DOHH2 (cell line): ENCODE measurements at regions not wholly inside any gene's neighbourhood (a gene's known extent, or its start where the extent isn't known, plus 50 kb on each side); places are given as distances from the start of the nearest gene placed in this dataset.

Experiments
- H3F3A ChIP-seq: fragments of 200-600 bp; sonication (generic), shearing (Covaris generic); 2 replicates; pipeline ENCODE4 v1.6.0; 2016; ENCODE audit warnings: antibody characterized with exemption, mild to moderate bottlenecking; ENCODE audit not compliant: control insufficient read depth, insufficient read depth
- H3K27ac ChIP-seq: fragments of 200-600 bp; sonication (generic); 2 replicates; pipeline ENCODE4 v1.5.1; 2014; ENCODE audit warnings: low read depth, mild to moderate bottlenecking, low read length, moderate library complexity
- H3K27me3 ChIP-seq: fragments of 200-600 bp; sonication (generic); 2 replicates; pipeline ENCODE4 v1.6.1; 2014; ENCODE audit warnings: mild to moderate bottlenecking, low read length, mixed read lengths; ENCODE audit not compliant: control insufficient read depth
- H3K36me3 ChIP-seq: fragments of 200-600 bp; sonication (generic); 2 replicates; pipeline ENCODE4 v1.6.1; 2014; ENCODE audit warnings: mild to moderate bottlenecking, low read length, moderate library complexity, mixed read lengths; ENCODE audit not compliant: control insufficient read depth
- H3K4me1 ChIP-seq: fragments of 200-600 bp; sonication (generic); 2 replicates; pipeline ENCODE4 v1.6.1; 2014; ENCODE audit warnings: mild to moderate bottlenecking, low read length, mixed read lengths; ENCODE audit not compliant: control insufficient read depth
- H3K4me2 ChIP-seq: fragments of 200-600 bp; sonication (generic); 2 replicates; pipeline ENCODE4 v1.6.0; 2014; ENCODE audit warnings: mild to moderate bottlenecking, low read length, moderate library complexity
- H3K4me3 ChIP-seq: fragments of 200-600 bp; sonication (generic); 2 replicates; pipeline ENCODE4 v1.5.1; 2014; ENCODE audit warnings: mild to moderate bottlenecking, low read length, mixed read lengths
- H3K79me2 ChIP-seq: fragments of 200-600 bp; sonication (generic); 2 replicates; pipeline ENCODE4 v1.6.1; 2014; ENCODE audit warnings: mild to moderate bottlenecking, low read length, mixed read lengths; ENCODE audit not compliant: control insufficient read depth
- H3K9me2 ChIP-seq: fragments of 200-600 bp; sonication (generic); replicated peaks from 2 replicates; pipeline ENCODE4 v1.6.1; 2014; ENCODE audit warnings: mild to moderate bottlenecking, low read length, mixed read lengths; ENCODE audit not compliant: control insufficient read depth
- H3K9me3 ChIP-seq: fragments of 200-600 bp; sonication (generic); 2 replicates; pipeline ENCODE4 v1.6.1; 2014; ENCODE audit warnings: antibody characterized with exemption, low read length, mixed read lengths; ENCODE audit not compliant: control insufficient read depth, insufficient read depth
- H4K20me1 ChIP-seq: fragments of 200-600 bp; sonication (generic); 2 replicates; pipeline ENCODE4 v1.6.0; 2014; ENCODE audit warnings: low read depth, mild to moderate bottlenecking, antibody characterized with exemption, low read length, moderate library complexity; ENCODE audit not compliant: control insufficient read depth, insufficient read depth
- CTCF ChIP-seq: fragments of 200-600 bp; sonication (generic); IDR thresholded peaks from one replicate; pipeline ENCODE4 v1.5.1; 2014; ENCODE audit warnings: antibody characterized with exemption, mild to moderate bottlenecking, low read depth, low read length; ENCODE audit not compliant: poor library complexity, severe bottlenecking
- EZH2phosphoT487 ChIP-seq: fragments of 200-600 bp; sonication (generic); IDR thresholded peaks from 2 replicates; pipeline ENCODE4 v1.6.1; 2017; ENCODE audit warnings: borderline replicate concordance, mild to moderate bottlenecking, antibody characterized with exemption, low read length, moderate library complexity, mixed read lengths

GRCh38 chr6:104579310-104579863, 280.3 kb downstream of the HACE1 start:
- H3K4me2 ChIP-seq: no peak overlapping the region
- H3K4me1 ChIP-seq: no peaks in the 10 kb centered on the region
- no peak overlapping the region for H3K27ac ChIP-seq
- no peaks in the 10 kb centered on the region for H4K20me1 ChIP-seq
- no peaks in the 10 kb centered on the region for H3K79me2 ChIP-seq
- H3K9me2 ChIP-seq: no peaks in the 10 kb centered on the region
- no peaks in the 10 kb centered on the region for H3K9me3 ChIP-seq
- TF ChIP-seq EZH2phosphoT487: no peak
- TF ChIP-seq CTCF: no peak
- no peaks in the 10 kb centered on the region for H3K27me3 ChIP-seq
- no peaks in the 10 kb centered on the region for H3F3A ChIP-seq
- no peaks in the 10 kb centered on the region for H3K36me3 ChIP-seq
- no peak overlapping the region for H3K4me3 ChIP-seq

- no peaks in the 10 kb centered on the region for H3K79me2 ChIP-seq
- H3K4me1 ChIP-seq: no peaks in the 10 kb centered on the region
- H3K9me3 ChIP-seq: no peaks in the 10 kb centered on the region
- TF ChIP-seq CTCF (no peak), EZH2phosphoT487 (no peak)
- H3K4me2 ChIP-seq: no peak overlapping the region
- H3K9me2 ChIP-seq: no peaks in the 10 kb centered on the region
- H3F3A ChIP-seq: no peaks in the 10 kb centered on the region
- H4K20me1 ChIP-seq: no peaks in the 10 kb centered on the region
- no peak overlapping the region for H3K4me3 ChIP-seq
- H3K36me3 ChIP-seq: no peaks in the 10 kb centered on the region
- no peak overlapping the region for H3K27ac ChIP-seq
- H3K27me3 ChIP-seq: no peaks in the 10 kb centered on the region
These were observed 284.2 kb downstream of the HACE1 start for GRCh38 chr6:104575536-104575935.

GRCh38 chr6:104574135-104574750, 285.5 kb downstream of the HACE1 start:
- H4K20me1 ChIP-seq: no peaks in the 10 kb centered on the region
- no peaks in the 10 kb centered on the region for H3K36me3 ChIP-seq
- no peaks in the 10 kb centered on the region for H3K4me1 ChIP-seq
- no peak for TF ChIP-seq EZH2phosphoT487
- no peak for TF ChIP-seq CTCF
- no peaks in the 10 kb centered on the region for H3K9me2 ChIP-seq
- H3F3A ChIP-seq: no peaks in the 10 kb centered on the region
- H3K9me3 ChIP-seq: no peaks in the 10 kb centered on the region
- H3K4me2 ChIP-seq: no peak overlapping the region
- H3K27me3 ChIP-seq: no peaks in the 10 kb centered on the region
- no peaks in the 10 kb centered on the region for H3K79me2 ChIP-seq
- no peak overlapping the region for H3K27ac ChIP-seq
- H3K4me3 ChIP-seq: no peak overlapping the region
